ENCODE measurements at regions not wholly inside any gene's neighbourhood (a gene's known extent, or its start where the extent isn't known, plus 50 kb on each side); places are given as distances from the start of the nearest gene placed in this dataset.
"Not testable (repeated sequence)": the region's sequence is repeated elsewhere in the genome, so short reads cannot be mapped to it uniquely, and the experiment has no call there.

- no peak for DNase-seq (ENCODE audit: low read depth)
These were observed 785.5 kb upstream of the EDIL3 start for GRCh38 chr5:85170183-85170582.

- no peak for DNase-seq (ENCODE audit: low read depth)
These were observed 788.8 kb upstream of the EDIL3 start for GRCh38 chr5:85173469-85173868.

GRCh38 chr5:85182344-85182743 lies 797.7 kb upstream of the EDIL3 start:
- no peak for DNase-seq (ENCODE audit: low read depth)

GRCh38 chr5:85204289-85204688 lies 819.6 kb upstream of the EDIL3 start:
- no peak for DNase-seq (ENCODE audit: low read depth)

- DNase-seq (ENCODE audit: low read depth), result no peak
These were observed 820.8 kb upstream of the EDIL3 start for GRCh38 chr5:85205430-85205829.

- no peak for DNase-seq (ENCODE audit: low read depth)
These were observed 840.7 kb upstream of the EDIL3 start for GRCh38 chr5:85225388-85225787.

- DNase-seq (ENCODE audit: low read depth), result no peak
These were observed 864.5 kb upstream of the EDIL3 start for GRCh38 chr5:85249204-85249603.

- no peak for DNase-seq (ENCODE audit: low read depth)
These were observed 878.4 kb upstream of the EDIL3 start for GRCh38 chr5:85263125-85263524.

- DNase-seq (ENCODE audit: low read depth), result no peak
These were observed 882.0 kb upstream of the EDIL3 start for GRCh38 chr5:85266692-85267091.

- no peak for DNase-seq (ENCODE audit: low read depth)
These were observed 883.5 kb upstream of the EDIL3 start for GRCh38 chr5:85268194-85268593.

GRCh38 chr5:85278193-85278592 lies 893.5 kb upstream of the EDIL3 start:
- DNase-seq (ENCODE audit: low read depth), result no peak

GRCh38 chr5:85288914-85289313 lies 904.2 kb upstream of the EDIL3 start:
- DNase-seq (ENCODE audit: low read depth), result no peak

GRCh38 chr5:85293145-85293785 lies 908.6 kb upstream of the EDIL3 start:
- DNase-seq (ENCODE audit: low read depth), result no peak

- DNase-seq (ENCODE audit: low read depth), result no peak
These were observed 919.8 kb upstream of the EDIL3 start for GRCh38 chr5:85304524-85304923.

GRCh38 chr5:85305766-85306165 lies 921.1 kb upstream of the EDIL3 start:
- DNase-seq (ENCODE audit: low read depth), result no peak

- no peak for DNase-seq (ENCODE audit: low read depth)
These were observed 926.9 kb upstream of the EDIL3 start for GRCh38 chr5:85311536-85311935.

- DNase-seq (ENCODE audit: low read depth), result no peak
These were observed 935.8 kb upstream of the EDIL3 start for GRCh38 chr5:85320495-85320894.

GRCh38 chr5:85333276-85333675 lies 948.6 kb upstream of the EDIL3 start:
- DNase-seq (ENCODE audit: low read depth), result no peak

- no peak for DNase-seq (ENCODE audit: low read depth)
These were observed 952.8 kb upstream of the EDIL3 start for GRCh38 chr5:85337435-85337834.

- DNase-seq (ENCODE audit: low read depth), result no peak
These were observed 956.1 kb upstream of the EDIL3 start for GRCh38 chr5:85340790-85341189.

GRCh38 chr5:85345818-85346217 lies 961.1 kb upstream of the EDIL3 start:
- DNase-seq (ENCODE audit: low read depth), result no peak

- no peak for DNase-seq (ENCODE audit: low read depth)
These were observed 972.6 kb upstream of the EDIL3 start for GRCh38 chr5:85357309-85357708.

GRCh38 chr5:85375525-85375924 lies 990.8 kb upstream of the EDIL3 start:
- DNase-seq (ENCODE audit: low read depth), result no peak

GRCh38 chr5:85388770-85389169 lies 1004.1 kb upstream of the EDIL3 start:
- DNase-seq (ENCODE audit: low read depth), result no peak

- DNase-seq (ENCODE audit: low read depth), result not testable (repeated sequence)
These were observed 1007.6 kb upstream of the EDIL3 start for GRCh38 chr5:85392309-85392708.
